Lower leg skin (tissue), 3 donors: ENCODE measurements at regions not wholly inside any gene's neighbourhood (a gene's known extent, or its start where the extent isn't known, plus 50 kb on each side); places are given as distances from the start of the nearest gene placed in this dataset.

Experiments
- CTCF ChIP-seq, 3 donors: fragments of 450-650 bp; IDR thresholded peaks; one replicate each; pipeline ENCODE4 v1.5.1; 2016; ENCODE audit warnings: antibody characterized with exemption in 3 of 3, mild to moderate bottlenecking in 3 of 3, moderate library complexity in 2 of 3
- POLR2A ChIP-seq, 2 donors: fragments of 450-650 bp; IDR thresholded peaks; one replicate each; pipeline ENCODE4 v1.6.1; 2016 to 2017; ENCODE audit warnings: antibody characterized with exemption in 2 of 2, mild to moderate bottlenecking in 1 of 2, moderate library complexity in 1 of 2

GRCh38 chr22:48351376-48352085 lies 1476.1 kb downstream of the BRD1 start:
- TF ChIP-seq POLR2A (IDR thresholded peaks at IDR 0.05) (no peak), CTCF (IDR thresholded peaks at IDR 0.05) (no peak)
